A204.1 (cell line): ENCODE measurements at regions not wholly inside any gene's neighbourhood (a gene's known extent, or its start where the extent isn't known, plus 50 kb on each side); places are given as distances from the start of the nearest gene placed in this dataset.
"Not testable (repeated sequence)": the region's sequence is repeated elsewhere in the genome, so short reads cannot be mapped to it uniquely, and the experiment has no call there.

ENCODE experiments used
- FAIRE-seq: peaks from 2 replicates; lab custom pipeline; 2012; peaks lifted over from hg19 to GRCh38; lab: Jason Lieb, UNC

DNA sequence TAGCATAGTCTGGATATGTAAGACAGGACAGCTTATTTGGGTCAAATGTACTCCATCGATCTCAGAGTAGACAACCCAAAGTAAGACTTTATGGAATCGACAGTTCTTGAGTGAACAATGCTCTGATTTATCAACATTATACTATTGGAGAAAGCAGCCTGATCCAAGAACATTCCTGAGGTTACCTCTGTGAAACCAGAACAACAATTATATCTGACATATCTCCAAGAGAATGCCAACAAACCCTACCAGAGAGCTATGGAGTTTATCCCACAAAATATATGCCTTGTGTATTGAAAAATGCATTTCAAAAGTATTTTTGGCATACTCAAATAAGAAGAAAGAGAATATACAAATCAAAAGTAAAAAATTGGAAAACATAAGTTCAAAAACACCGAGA, 1985.9 kb downstream of the EFNA5 start:
- no peak for FAIRE-seq

GRCh38 chr5:105680858-105681475, 1989.8 kb downstream of the EFNA5 start:
- no peak for FAIRE-seq

GRCh38 chr5:105677291-105677690, 1993.4 kb downstream of the EFNA5 start:
- no peak for FAIRE-seq

GRCh38 chr5:105670596-105670995, 2000.1 kb downstream of the EFNA5 start:
- no peak for FAIRE-seq

DNA sequence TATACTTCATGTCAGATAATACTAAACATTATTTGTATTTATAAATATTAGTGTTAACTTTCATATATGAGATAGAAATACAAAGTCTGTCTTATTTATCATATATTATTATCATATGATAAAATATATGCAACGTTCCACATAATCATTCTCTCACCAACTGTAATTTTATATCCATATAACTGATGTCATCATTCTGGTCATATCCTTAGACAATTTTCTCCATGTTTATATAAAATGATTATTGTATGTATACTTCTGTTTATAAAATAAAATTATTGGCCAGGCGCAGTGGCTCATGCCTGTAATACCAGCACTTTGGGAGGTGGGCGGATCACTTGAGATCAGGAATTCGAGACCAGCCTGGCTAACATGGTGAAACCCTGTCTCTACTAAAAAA, 2007.1 kb downstream of the EFNA5 start:
- FAIRE-seq, result no peak

DNA sequence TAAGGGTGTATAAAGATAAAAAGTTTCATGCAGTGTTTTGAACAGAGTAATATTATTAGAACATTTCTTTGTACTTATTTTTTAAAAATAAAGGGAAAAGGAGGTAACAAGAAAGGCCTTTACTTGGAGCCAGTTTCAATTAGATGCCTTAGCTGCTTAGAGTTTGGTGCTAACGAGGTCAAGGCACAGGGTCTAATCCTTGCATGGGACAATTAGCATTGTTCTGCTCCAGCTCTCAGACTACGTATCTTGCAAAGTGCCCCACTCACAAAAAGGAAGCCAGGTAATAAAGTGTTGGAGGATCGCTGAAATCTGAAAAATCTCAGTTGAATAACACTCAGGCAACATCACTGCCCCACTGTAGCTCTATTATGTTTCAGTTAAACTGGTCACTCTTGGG, 2011.3 kb downstream of the EFNA5 start:
- no peak for FAIRE-seq

- FAIRE-seq, result no peak
These were observed 2030.4 kb downstream of the EFNA5 start for GRCh38 chr5:105640328-105640727.

GRCh38 chr5:105639511-105639910, 2031.2 kb downstream of the EFNA5 start:
- no peak for FAIRE-seq

- no peak for FAIRE-seq
These were observed 2031.7 kb downstream of the EFNA5 start for GRCh38 chr5:105639068-105639467.

DNA sequence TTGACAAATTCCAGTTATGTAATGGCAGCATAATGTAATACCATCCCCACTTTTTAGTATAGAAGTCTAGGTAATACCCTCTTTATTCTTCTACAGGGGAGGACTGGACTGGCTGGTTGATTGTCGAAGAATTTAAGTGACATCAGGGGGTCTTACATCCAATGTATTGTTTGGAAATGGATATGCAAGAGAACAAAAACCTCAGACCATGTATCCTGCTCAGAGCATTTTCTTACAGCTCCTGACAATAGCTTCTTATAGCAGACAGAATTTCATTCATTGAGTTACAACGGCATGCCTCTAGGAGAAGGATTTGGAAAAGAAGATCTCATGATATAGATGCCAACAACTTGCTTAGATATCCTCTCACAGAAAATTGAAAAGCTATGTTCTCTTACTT, 2032.3 kb downstream of the EFNA5 start:
- no peak for FAIRE-seq

DNA sequence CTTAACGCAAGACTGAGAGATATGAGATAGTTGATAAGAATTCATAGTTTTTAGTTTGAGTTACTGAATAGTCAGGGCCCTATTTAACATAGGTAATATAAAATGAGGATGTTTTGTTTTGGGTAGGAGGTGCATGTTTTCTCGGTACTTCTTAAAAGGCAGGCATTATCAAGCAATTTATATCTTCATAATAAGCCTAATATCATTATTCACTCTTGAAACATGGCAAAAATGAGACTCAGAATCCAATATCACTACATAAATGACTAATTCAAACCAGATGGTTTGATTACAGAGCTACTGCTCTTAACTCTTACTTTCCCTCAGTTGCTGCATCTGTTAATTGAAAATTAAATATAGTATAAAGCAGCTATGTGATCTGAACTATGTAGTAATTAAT, 2038.7 kb downstream of the EFNA5 start:
- no peak for FAIRE-seq

DNA sequence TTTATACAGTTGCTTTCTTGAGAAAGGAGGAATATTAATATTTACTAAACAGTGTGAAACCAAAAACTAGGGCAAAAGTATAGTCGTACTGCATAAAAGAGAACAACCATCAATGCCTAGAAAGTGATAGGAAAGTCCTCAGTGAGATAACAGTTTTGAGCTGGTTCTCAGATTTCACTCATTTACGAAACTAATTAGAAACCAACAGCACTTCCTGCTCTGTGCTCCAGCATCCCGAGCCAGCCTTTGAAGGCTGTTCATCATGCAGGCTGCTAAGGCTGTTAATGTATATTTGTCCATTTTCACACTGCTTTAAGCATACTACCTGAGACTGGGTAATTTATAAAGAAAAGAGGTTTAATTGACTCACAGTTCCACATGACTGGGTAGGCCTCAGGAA, 2039.9 kb downstream of the EFNA5 start:
- FAIRE-seq, result no peak

- no peak for FAIRE-seq
These were observed 2051.0 kb downstream of the EFNA5 start for GRCh38 chr5:105619725-105620124.

DNA sequence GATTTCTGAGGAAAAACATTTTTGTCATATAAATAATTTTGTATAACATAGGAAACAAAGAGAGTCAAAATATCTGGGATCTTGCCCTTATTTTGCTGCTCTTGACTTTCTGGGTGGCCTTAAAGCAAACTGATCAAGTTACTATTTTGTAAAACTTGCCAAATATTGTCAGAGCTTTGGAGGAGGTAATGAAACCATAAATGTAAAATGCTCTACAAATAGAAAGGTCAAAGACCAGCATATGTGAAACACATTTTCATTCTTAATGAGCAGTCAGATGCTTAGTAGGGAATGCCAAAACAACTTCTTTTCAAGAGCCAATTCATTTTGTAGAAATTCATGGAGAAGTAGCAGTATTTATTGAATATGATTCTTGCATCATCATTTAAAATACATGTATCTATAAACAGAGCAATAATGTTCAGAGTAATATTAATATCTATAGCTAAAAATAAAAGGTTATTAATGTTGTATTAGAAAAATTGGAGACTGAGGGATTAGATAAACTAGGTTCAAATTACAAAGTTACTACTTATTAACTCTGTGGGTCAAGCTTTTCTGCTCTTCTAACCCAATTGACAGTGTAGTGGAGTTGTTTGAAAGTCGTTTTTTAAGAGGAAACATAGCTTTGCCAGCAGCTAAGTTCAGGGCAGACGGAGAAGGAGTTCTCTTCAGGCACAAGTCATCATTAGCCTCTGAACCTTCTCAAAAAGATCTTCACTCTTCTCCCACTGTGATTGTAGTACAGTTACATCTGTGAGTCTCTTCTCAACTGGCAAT, 2053.1 kb downstream of the EFNA5 start:
- no peak for FAIRE-seq

DNA sequence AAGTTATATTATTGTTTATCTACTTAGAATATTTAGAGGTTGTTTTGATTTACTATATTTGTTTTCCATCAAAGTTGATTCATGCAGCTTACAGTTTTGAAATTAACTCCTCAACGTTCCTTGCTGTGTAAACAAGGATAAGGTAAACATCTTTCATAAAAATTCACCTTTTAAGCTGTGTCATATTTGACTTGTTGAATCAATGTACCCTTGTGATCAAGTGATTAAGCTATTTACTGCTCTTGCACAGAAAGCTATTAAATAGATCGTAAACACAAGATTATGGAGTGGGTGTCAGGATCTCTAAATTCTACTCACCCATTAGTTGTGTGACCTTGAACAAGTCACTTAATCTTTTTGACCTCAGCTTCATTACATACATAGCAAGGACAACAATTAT, 2054.0 kb upstream of the NUDT12 start:
- FAIRE-seq, result no peak

- FAIRE-seq, result not testable (repeated sequence)
These were observed 2039.8 kb upstream of the NUDT12 start for GRCh38 chr5:105602406-105602805.

- FAIRE-seq, result no peak
These were observed 2030.6 kb upstream of the NUDT12 start for GRCh38 chr5:105593011-105593760.

DNA sequence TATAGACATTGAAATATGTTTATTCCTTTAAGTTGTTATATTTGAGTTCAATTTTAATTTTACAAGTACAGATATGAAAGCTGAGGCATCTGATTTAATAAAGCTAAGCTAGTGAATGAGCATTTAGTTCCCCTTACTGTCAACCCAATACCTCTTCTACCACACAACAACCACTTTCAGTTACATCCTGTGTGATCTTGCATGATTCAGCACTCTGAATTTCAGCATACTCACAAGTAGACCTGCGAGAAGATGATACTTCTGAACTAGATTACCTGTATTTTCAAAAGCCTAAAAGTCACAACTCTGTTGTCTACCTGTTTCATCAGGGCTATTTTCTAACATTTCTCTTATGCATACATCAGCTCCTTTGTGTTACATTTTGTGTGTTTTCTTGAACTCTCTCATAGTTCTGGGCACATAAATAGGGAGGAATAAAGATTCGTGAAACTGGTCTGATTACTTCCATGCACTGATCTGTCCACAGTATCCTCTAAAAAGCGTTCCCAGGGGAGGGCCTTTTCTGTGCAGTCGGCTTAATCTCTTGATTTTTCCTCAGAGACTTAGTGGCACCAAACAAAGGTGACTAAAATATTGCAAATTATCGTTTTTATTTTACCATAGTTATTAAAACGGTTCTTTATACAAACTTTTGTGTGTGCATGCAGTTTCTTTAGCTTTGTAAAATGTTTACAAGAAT, 2025.5 kb upstream of the NUDT12 start:
- FAIRE-seq, result no peak

GRCh38 chr5:105581988-105582690, 2019.5 kb upstream of the NUDT12 start:
- no peak for FAIRE-seq

DNA sequence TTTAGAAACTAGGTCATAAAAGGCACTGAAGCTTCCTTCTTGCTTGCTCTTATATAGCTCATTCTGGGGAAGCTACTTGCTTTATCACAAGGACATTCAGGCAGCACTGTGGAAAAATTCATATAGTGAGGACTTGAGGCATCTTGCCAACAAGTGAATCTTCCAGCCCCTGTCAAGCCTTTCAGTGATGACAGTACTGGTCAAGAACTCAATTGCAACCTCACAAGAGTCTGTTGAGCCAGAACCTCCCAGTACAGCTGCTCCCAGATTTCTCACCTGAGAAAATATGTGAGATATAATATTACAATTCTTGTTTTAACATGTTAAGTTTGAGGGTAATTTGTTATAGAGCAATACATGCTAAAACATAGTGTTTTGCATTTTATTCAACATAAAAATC, 2011.0 kb upstream of the NUDT12 start:
- FAIRE-seq, result no peak

DNA sequence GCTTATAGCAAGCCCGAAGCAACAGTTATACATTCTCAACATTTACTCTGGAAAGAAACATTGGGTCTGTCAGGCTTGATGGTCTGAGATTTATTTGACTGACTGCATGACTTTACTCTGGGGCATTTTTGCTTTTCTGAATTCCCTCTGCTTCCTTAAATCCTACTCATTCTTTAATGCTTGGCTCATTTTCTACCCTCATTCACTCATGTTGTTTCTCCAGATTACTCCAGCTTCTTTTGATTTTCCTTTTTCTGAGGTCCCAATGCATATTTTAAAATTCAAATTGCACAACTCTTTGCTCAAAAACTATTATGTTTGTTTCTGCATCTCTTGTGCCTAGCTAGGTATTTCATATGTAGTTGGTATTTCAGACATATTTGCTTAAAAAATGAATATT, 2002.9 kb upstream of the NUDT12 start:
- FAIRE-seq, result no peak

- FAIRE-seq, result no peak
These were observed 2001.3 kb upstream of the NUDT12 start for GRCh38 chr5:105563842-105564241.
